WTC11 (cell line): ENCODE measurements at regions not wholly inside any gene's neighbourhood (a gene's known extent, or its start where the extent isn't known, plus 50 kb on each side); places are given as distances from the start of the nearest gene placed in this dataset.
A peak's percentile ranks its signal among the peaks of the same experiment; 100 is the strongest.

Experiments used
- ATAC-seq: fragments of 200-7000 bp; cut with Tn5 transposase; 2 replicates; pipeline ENCODE4 v1.10.0; 2021; ENCODE audit warnings: mild to moderate bottlenecking, moderate library complexity
- CTCF ChIA-PET: fragments of 300-600 bp; sonication (Branson Sonifier 250); formaldehyde crosslinking; loops from one replicate; lab custom pipeline; 2021; ENCODE audit warnings: antibody characterized with exemption; lab: Charles Lee
- POLR2A ChIA-PET: fragments of 350-600 bp; sonication (Branson Sonifier 250); formaldehyde crosslinking; loops from one replicate; lab custom pipeline; 2021; ENCODE audit warnings: antibody characterized with exemption; lab: Charles Lee
- DNase-seq: peaks from one replicate; pipeline ENCODE4 v3.0.0; 2021; ENCODE audit warnings: low spot score
- H3K27ac Mint-ChIP-seq: 2 replicates; pipeline ENCODE4 v1.8.0; 2021; ENCODE audit warnings: mixed read lengths
- H3K27me3 Mint-ChIP-seq: 2 replicates; pipeline ENCODE4 v1.8.0; 2021; ENCODE audit warnings: low read depth, mild to moderate bottlenecking, moderate library complexity, mixed read lengths
- H3K36me3 Mint-ChIP-seq: 2 replicates; pipeline ENCODE4 v1.8.0; 2021; ENCODE audit warnings: mixed read lengths
- H3K4me1 Mint-ChIP-seq: 2 replicates; pipeline ENCODE4 v1.8.0; 2022; ENCODE audit warnings: mixed read lengths
- H3K4me3 Mint-ChIP-seq: 2 replicates; pipeline ENCODE4 v1.8.0; 2021; ENCODE audit warnings: mild to moderate bottlenecking, moderate library complexity, mixed read lengths
- H3K9me3 Mint-ChIP-seq: 2 replicates; pipeline ENCODE4 v1.8.0; 2021; ENCODE audit warnings: mixed read lengths
- ATF1 ChIP-seq: sonication (generic); formaldehyde crosslinking; IDR thresholded peaks from 2 replicates; pipeline ENCODE4 v1.8.1; 2023; ENCODE audit warnings: mild to moderate bottlenecking, moderate library complexity, missing genetic modification reagents
- CREB1 ChIP-seq: sonication (generic); formaldehyde crosslinking; IDR thresholded peaks from 2 replicates; pipeline ENCODE4 v1.8.0; 2023; ENCODE audit warnings: mild to moderate bottlenecking, missing genetic modification reagents
- FOXJ3 ChIP-seq: sonication (generic); formaldehyde crosslinking; IDR thresholded peaks from 2 replicates; pipeline ENCODE4 v1.9.0; 2021; ENCODE audit warnings: missing genetic modification reagents, mild to moderate bottlenecking, borderline replicate concordance
- FOXK1 ChIP-seq: sonication (generic); formaldehyde crosslinking; IDR thresholded peaks from 2 replicates; pipeline ENCODE4 v1.8.0; 2022; ENCODE audit warnings: mild to moderate bottlenecking, moderate library complexity, missing genetic modification reagents
- JAZF1 ChIP-seq: fragments of 250-450 bp; sonication (Bioruptor Pico); IDR thresholded peaks from 2 replicates; pipeline ENCODE4 v1.9.0; 2021; ENCODE audit warnings: moderate library complexity, mild to moderate bottlenecking, inconsistent platforms
- JUN ChIP-seq: sonication (generic); formaldehyde crosslinking; IDR thresholded peaks from 2 replicates; pipeline ENCODE4 v1.8.0; 2023; ENCODE audit warnings: mild to moderate bottlenecking, missing genetic modification reagents
- NR1H2 ChIP-seq: sonication (generic); formaldehyde crosslinking; IDR thresholded peaks from 2 replicates; pipeline ENCODE4 v1.9.0; 2021; ENCODE audit warnings: mild to moderate bottlenecking, moderate library complexity, missing genetic modification reagents
- OVOL2 ChIP-seq: fragments of 250-450 bp; sonication (Bioruptor Pico); IDR thresholded peaks from 2 replicates; pipeline ENCODE4 v1.9.0; 2021; ENCODE audit warnings: mild to moderate bottlenecking, borderline replicate concordance
- RORB ChIP-seq: fragments of 250-450 bp; sonication (Bioruptor Pico); IDR thresholded peaks from 2 replicates; pipeline ENCODE4 v1.9.0; 2021; ENCODE audit warnings: mild to moderate bottlenecking
- TP53 ChIP-seq: sonication (generic); formaldehyde crosslinking; IDR thresholded peaks from 2 replicates; pipeline ENCODE4 v1.8.1; 2023; ENCODE audit warnings: mild to moderate bottlenecking, missing genetic modification reagents
- ZNF263 ChIP-seq: sonication (generic); formaldehyde crosslinking; IDR thresholded peaks from 2 replicates; pipeline ENCODE4 v1.8.1; 2022; ENCODE audit warnings: low read depth, mild to moderate bottlenecking, moderate library complexity, missing genetic modification reagents
- TF ChIP-seq, protein P1 (sequence below): sonication (generic); formaldehyde crosslinking; IDR thresholded peaks from 2 replicates; pipeline ENCODE4 v1.8.1; 2022; ENCODE audit warnings: low read depth, mild to moderate bottlenecking, moderate library complexity, missing genetic modification reagents, borderline replicate concordance
- TF ChIP-seq, protein P2 (sequence below): fragments of 200-600 bp; IDR thresholded peaks from 2 replicates; pipeline ENCODE4 v1.8.0; 2022; ENCODE audit warnings: antibody characterized with exemption
- TF ChIP-seq, protein P3 (sequence below): sonication (generic); formaldehyde crosslinking; IDR thresholded peaks from 2 replicates; pipeline ENCODE4 v1.8.0; 2023; ENCODE audit warnings: missing genetic modification reagents
- TF ChIP-seq, protein P4 (sequence below): fragments of 250-450 bp; sonication (Bioruptor Pico); IDR thresholded peaks from 2 replicates; pipeline ENCODE4 v1.9.0; 2021; ENCODE audit warnings: mild to moderate bottlenecking
- TF ChIP-seq, protein P5 (sequence below): sonication (generic); formaldehyde crosslinking; IDR thresholded peaks from 2 replicates; pipeline ENCODE4 v1.8.0; 2022; ENCODE audit warnings: mild to moderate bottlenecking, missing genetic modification reagents
- TF ChIP-seq, protein P6 (sequence below): sonication (generic); formaldehyde crosslinking; IDR thresholded peaks from 2 replicates; pipeline ENCODE4 v1.8.0; 2023; ENCODE audit warnings: missing genetic modification reagents, mild to moderate bottlenecking, borderline replicate concordance
- TF ChIP-seq, protein P7 (sequence below): fragments of 250-450 bp; sonication (Bioruptor Pico); IDR thresholded peaks from 2 replicates; pipeline ENCODE4 v1.8.0; 2021; ENCODE audit warnings: mild to moderate bottlenecking

DNA sequence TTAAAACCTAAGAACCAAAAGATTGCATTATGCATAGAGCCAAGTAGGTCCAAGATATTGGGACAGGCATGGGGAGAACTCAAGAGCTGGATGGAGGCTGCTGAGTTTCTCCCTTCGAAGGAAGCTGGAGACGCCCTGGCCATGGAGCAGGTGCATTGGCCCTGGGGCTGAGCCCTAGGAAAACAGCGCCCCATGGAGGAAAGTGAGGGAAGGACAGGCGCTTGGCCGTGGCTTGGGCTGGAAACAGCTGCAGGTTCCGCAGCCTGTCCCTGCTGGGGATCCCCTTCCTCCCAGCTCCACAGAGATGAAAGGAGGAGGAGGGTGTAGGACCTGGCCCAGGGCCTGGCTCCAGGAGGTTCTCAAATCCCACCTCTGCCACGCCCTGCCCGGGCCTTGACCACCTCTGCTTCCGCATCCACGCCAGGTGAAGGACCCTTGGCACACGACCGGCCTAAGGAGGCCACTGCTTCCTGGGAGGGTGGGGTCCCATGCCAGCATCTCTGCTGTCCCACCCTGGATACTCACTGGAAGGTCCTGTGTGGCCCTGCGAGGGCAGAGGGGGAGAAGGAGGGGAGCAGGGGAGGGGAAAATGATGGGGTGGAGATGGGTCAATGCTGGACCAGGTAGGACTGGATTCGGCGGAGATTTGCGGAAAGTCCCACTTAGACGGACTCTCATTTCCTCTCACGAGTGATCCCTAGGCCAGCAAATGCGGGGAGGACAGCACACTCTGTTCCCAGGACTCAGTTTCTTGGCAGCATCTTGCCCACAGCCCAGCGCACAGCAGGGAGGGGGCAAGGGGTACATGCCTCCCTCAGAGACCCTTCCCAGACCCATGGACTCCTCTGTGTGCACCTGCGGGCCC is 258.6 kb upstream of the TCERG1L start:
- peaks cover 33% of the 10 kb centered on the region for H3K36me3 Mint-ChIP-seq
- no peak overlapping the region for H3K4me3 Mint-ChIP-seq
- TF ChIP-seq ATF1 (CRISPR knock-in tag) (no peak), RORB (no peak), FOXK1 (no peak)
- TF ChIP-seq, protein P1, sequence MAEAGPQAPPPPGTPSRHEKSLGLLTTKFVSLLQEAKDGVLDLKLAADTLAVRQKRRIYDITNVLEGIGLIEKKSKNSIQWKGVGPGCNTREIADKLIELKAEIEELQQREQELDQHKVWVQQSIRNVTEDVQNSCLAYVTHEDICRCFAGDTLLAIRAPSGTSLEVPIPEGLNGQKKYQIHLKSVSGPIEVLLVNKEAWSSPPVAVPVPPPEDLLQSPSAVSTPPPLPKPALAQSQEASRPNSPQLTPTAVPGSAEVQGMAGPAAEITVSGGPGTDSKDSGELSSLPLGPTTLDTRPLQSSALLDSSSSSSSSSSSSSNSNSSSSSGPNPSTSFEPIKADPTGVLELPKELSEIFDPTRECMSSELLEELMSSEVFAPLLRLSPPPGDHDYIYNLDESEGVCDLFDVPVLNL (CRISPR knock-in tag), result no peak
- TF ChIP-seq, protein P2, sequence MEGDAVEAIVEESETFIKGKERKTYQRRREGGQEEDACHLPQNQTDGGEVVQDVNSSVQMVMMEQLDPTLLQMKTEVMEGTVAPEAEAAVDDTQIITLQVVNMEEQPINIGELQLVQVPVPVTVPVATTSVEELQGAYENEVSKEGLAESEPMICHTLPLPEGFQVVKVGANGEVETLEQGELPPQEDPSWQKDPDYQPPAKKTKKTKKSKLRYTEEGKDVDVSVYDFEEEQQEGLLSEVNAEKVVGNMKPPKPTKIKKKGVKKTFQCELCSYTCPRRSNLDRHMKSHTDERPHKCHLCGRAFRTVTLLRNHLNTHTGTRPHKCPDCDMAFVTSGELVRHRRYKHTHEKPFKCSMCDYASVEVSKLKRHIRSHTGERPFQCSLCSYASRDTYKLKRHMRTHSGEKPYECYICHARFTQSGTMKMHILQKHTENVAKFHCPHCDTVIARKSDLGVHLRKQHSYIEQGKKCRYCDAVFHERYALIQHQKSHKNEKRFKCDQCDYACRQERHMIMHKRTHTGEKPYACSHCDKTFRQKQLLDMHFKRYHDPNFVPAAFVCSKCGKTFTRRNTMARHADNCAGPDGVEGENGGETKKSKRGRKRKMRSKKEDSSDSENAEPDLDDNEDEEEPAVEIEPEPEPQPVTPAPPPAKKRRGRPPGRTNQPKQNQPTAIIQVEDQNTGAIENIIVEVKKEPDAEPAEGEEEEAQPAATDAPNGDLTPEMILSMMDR, result peak; percentile 56
- H3K27me3 Mint-ChIP-seq, result peaks cover 12% of the 10 kb centered on the region
- no peaks in the 10 kb centered on the region for H3K4me1 Mint-ChIP-seq
- CTCF ChIA-PET, result interaction anchor here (0.6 to 1.5 kb wide), 11 partner anchors 9 to 291 kb away, joined by 3 to 8 read pairs (median 3); no protein-coding TSS in a partner anchor
- peaks cover 36% of the 10 kb centered on the region for H3K9me3 Mint-ChIP-seq
- DNase-seq (peak; percentile 60), ATAC-seq (peak; percentile 64)
- H3K27ac Mint-ChIP-seq, result no peak overlapping the region
- POLR2A ChIA-PET, result no interaction called here

DNA sequence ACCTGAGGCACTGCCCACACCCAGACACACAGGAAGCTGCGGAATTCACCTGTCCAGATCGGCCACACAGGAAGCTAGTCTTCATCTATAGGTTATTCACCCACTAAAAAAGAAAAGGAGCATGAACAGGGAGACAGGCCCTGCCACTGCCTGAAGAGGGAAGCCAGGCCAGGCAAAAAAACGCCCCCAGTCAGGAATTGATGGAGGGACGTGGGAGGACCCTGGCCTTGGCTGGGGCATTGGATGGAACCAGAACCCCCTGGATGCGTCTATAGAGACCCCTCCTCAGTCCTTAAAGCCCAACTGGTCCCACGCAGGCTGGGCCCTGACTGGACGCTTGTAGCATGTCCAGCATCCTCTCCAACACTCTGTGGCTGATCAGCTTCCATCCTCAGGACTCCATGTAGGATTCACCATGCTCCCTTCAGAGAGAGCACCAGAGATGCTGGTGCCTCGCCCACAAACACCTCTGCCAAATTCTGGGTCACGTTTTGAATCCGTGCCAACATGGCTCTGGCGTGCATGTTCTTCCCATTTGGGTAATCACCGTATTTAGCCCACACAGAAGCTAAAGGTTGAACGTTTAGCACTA is 259.3 kb upstream of the TCERG1L start:
- Mint-ChIP-seq H3K36me3 (peaks cover 34% of the 10 kb centered on the region), H3K4me3 (no peak overlapping the region), H3K4me1 (no peaks in the 10 kb centered on the region), H3K27me3 (peaks cover 11% of the 10 kb centered on the region), H3K27ac (no peak overlapping the region), H3K9me3 (peaks cover 37% of the 10 kb centered on the region)
- ChIA-PET CTCF (no interaction called here), POLR2A (no interaction called here)
- no peak for DNase-seq
- ATAC-seq, result no peak
- TF ChIP-seq, protein P3, sequence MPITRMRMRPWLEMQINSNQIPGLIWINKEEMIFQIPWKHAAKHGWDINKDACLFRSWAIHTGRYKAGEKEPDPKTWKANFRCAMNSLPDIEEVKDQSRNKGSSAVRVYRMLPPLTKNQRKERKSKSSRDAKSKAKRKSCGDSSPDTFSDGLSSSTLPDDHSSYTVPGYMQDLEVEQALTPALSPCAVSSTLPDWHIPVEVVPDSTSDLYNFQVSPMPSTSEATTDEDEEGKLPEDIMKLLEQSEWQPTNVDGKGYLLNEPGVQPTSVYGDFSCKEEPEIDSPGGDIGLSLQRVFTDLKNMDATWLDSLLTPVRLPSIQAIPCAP (CRISPR knock-in tag), result no peak
- TF ChIP-seq, protein P4, sequence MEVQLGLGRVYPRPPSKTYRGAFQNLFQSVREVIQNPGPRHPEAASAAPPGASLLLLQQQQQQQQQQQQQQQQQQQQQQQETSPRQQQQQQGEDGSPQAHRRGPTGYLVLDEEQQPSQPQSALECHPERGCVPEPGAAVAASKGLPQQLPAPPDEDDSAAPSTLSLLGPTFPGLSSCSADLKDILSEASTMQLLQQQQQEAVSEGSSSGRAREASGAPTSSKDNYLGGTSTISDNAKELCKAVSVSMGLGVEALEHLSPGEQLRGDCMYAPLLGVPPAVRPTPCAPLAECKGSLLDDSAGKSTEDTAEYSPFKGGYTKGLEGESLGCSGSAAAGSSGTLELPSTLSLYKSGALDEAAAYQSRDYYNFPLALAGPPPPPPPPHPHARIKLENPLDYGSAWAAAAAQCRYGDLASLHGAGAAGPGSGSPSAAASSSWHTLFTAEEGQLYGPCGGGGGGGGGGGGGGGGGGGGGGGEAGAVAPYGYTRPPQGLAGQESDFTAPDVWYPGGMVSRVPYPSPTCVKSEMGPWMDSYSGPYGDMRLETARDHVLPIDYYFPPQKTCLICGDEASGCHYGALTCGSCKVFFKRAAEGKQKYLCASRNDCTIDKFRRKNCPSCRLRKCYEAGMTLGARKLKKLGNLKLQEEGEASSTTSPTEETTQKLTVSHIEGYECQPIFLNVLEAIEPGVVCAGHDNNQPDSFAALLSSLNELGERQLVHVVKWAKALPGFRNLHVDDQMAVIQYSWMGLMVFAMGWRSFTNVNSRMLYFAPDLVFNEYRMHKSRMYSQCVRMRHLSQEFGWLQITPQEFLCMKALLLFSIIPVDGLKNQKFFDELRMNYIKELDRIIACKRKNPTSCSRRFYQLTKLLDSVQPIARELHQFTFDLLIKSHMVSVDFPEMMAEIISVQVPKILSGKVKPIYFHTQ, result no peak
- TF ChIP-seq JUN (CRISPR knock-in tag), result no peak
- no peak for TF ChIP-seq OVOL2 (CRISPR knock-in tag)
- TF ChIP-seq NR1H2 (CRISPR knock-in tag), result no peak
- TF ChIP-seq, protein P5, sequence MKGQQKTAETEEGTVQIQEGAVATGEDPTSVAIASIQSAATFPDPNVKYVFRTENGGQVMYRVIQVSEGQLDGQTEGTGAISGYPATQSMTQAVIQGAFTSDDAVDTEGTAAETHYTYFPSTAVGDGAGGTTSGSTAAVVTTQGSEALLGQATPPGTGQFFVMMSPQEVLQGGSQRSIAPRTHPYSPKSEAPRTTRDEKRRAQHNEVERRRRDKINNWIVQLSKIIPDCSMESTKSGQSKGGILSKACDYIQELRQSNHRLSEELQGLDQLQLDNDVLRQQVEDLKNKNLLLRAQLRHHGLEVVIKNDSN (CRISPR knock-in tag), result no peak
- TF ChIP-seq, protein P6, sequence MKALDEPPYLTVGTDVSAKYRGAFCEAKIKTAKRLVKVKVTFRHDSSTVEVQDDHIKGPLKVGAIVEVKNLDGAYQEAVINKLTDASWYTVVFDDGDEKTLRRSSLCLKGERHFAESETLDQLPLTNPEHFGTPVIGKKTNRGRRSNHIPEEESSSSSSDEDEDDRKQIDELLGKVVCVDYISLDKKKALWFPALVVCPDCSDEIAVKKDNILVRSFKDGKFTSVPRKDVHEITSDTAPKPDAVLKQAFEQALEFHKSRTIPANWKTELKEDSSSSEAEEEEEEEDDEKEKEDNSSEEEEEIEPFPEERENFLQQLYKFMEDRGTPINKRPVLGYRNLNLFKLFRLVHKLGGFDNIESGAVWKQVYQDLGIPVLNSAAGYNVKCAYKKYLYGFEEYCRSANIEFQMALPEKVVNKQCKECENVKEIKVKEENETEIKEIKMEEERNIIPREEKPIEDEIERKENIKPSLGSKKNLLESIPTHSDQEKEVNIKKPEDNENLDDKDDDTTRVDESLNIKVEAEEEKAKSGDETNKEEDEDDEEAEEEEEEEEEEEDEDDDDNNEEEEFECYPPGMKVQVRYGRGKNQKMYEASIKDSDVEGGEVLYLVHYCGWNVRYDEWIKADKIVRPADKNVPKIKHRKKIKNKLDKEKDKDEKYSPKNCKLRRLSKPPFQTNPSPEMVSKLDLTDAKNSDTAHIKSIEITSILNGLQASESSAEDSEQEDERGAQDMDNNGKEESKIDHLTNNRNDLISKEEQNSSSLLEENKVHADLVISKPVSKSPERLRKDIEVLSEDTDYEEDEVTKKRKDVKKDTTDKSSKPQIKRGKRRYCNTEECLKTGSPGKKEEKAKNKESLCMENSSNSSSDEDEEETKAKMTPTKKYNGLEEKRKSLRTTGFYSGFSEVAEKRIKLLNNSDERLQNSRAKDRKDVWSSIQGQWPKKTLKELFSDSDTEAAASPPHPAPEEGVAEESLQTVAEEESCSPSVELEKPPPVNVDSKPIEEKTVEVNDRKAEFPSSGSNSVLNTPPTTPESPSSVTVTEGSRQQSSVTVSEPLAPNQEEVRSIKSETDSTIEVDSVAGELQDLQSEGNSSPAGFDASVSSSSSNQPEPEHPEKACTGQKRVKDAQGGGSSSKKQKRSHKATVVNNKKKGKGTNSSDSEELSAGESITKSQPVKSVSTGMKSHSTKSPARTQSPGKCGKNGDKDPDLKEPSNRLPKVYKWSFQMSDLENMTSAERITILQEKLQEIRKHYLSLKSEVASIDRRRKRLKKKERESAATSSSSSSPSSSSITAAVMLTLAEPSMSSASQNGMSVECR (CRISPR knock-in tag), result no peak
- no peak for TF ChIP-seq CREB1 (CRISPR knock-in tag)
- no peak for TF ChIP-seq FOXJ3 (CRISPR knock-in tag)
- TF ChIP-seq JAZF1 (CRISPR knock-in tag), result no peak
- no peak for TF ChIP-seq TP53 (CRISPR knock-in tag)
- TF ChIP-seq, protein P7, sequence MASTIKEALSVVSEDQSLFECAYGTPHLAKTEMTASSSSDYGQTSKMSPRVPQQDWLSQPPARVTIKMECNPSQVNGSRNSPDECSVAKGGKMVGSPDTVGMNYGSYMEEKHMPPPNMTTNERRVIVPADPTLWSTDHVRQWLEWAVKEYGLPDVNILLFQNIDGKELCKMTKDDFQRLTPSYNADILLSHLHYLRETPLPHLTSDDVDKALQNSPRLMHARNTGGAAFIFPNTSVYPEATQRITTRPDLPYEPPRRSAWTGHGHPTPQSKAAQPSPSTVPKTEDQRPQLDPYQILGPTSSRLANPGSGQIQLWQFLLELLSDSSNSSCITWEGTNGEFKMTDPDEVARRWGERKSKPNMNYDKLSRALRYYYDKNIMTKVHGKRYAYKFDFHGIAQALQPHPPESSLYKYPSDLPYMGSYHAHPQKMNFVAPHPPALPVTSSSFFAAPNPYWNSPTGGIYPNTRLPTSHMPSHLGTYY (CRISPR knock-in tag), result no peak
- TF ChIP-seq ZNF263, result no peak
